Cerebellar cortex (tissue), 1 donor: ENCODE measurements at regions not wholly inside any gene's neighbourhood (a gene's known extent, or its start where the extent isn't known, plus 50 kb on each side); places are given as distances from the start of the nearest gene placed in this dataset.
"Not testable (repeated sequence)": the region's sequence is repeated elsewhere in the genome, so short reads cannot be mapped to it uniquely, and the experiment has no call there.

ENCODE experiments used
- DNase-seq: peaks from one replicate; pipeline ENCODE4 v3.0.0-alpha.2; 2015; ENCODE audit warnings: low spot score

DNA sequence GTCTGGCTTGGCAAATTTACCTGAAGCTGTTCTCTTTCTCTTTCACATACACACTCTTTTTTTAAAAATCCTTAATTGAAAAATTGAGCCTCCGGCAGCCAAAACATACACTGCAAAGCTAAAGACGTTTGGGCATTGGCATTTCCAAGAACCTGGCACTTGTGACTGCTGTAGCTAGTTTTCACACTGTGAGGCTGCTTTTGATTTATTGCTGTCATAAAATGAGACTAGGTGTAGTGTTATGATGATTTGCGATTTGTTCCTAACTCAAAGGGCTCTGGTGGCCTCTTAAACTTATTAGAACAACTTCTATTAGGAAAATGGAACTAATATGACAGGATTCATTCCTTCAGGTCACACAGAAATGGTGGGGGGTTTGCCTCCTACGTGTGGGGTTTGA is 377.1 kb upstream of the FAR2 start:
- DNase-seq, result no peak

DNA sequence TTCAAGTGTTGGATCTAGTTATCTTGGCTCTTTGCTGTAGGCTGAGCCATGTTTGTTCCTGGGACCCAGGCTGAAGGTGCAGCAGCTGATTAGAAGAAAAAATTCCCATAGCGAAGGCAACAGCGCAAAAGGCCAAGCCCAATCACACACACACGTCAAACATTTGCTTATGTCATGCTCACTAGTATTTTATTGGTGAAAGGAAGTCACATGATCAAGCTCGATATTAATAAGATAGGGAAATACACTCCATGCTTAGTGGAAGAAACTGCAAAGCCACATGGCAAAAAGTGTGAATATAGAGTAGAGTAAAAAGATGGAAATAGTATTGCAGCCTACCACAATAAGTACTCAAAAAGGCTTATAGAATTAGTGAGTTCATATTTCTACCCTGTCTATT is 373.5 kb upstream of the FAR2 start:
- no peak for DNase-seq

DNA sequence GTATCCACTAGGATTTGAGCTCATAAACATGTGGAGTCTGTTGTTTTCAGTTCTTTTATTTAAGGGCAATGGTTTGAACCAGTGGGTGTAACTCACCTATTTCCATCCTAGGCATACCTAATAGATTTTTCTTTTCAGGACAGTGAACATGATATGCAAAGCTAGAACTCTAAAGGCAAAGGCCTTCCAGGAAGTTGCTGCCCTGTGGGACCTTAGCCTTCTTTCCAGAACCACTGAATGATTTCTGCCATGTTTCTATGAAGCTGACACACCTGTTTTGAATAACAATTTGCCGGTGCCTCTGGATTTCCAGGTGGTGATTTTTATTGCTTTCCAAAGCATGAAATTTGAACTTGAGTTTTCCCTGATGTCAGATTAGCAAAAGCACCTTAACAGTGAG is 372.9 kb upstream of the FAR2 start:
- no peak for DNase-seq

DNA sequence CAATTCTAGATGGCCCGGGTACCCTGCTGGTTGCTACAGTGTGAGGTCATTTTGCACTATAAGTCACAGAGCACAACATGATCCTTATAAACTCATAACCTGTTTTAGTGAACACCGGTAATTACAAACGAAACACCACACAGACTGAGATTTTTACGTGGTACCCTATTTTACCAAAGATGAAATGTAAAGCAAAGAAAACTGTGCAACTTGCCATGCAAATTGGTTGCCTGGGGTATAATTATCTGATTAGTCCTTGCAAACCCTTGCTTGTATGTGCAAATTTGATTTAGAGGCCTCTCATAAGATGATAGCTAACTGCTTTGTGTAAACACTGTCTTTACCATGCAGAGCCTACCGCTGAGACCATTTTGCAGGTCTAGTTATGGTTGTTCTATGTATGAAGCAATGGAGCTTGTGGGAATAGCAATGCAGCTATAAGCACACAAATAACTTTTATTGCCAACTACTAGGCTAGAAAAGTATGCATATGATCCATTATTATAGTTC is 372.1 kb upstream of the FAR2 start:
- DNase-seq, result no peak

DNA sequence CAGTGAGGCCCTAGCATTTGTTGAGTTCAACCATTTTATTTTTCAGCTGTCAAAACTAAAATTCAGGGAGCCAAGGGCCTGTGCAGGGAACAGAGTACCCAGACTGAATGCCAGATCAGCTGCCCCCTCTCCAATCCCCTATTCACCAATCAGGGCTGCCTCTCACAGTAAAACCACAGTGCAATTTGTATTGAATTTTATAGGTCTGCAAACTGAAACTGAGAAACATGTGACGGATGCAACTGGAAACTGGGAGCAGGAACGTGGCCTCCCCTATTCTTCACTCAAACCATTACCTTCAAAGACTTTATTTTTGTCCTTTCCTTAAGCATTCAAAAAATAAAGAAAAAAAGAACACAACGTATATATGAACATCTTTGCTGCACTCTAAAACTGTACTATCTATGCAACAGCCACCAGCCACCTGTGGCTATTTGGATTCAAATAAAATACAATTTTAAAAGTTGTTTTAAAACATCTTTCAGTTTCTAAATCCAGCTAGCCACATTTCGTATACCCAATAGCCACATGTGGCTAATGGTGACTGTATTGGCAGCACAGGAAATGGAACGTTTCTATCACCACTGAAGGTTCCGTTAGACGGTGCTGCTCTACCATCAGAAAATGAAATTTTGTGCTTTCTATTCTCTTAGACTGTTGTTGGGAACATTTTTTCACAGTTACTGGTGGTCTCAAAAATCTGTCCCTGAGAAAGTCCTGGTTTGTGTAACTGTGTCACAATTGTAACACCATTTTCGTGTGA is 371.3 kb upstream of the FAR2 start:
- no peak for DNase-seq

DNA sequence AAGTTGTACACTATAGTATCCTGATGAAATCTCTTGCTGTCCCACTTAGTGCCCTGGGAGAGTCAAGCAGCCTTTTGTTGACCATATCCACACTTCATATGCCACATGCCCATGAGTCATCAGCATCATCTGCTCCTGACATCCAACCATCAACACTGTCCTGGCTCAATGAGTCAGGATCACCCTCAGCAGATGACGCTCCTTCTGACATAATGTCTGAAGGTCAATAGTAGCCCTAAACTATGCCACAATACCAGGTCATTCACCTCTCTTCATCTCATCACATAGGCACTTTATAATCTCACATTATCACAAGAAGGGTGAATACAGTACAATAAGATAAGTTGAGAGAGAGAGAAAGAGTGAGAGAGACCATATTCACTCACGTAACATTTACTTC is 369.0 kb upstream of the FAR2 start:
- no peak for DNase-seq

DNA sequence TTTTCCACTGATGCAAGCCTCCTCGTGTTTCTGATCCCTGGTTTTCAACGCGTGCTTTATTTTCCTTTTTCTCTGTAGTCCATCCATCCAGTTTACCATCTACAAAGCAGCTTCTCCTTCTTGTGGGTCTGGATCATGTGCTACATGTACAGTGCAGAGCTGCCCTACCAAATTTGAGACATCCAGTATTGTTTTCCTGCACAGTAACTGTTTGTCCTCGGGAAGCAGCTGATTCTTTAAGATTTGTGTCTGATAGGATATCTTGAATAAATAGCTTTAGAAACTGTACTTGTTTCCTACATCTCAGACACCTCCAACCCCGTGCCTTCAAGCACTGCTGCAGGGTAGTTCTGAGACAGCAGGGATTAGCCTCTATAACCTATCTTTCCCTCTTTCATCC is 368.1 kb upstream of the FAR2 start:
- no peak for DNase-seq

DNA sequence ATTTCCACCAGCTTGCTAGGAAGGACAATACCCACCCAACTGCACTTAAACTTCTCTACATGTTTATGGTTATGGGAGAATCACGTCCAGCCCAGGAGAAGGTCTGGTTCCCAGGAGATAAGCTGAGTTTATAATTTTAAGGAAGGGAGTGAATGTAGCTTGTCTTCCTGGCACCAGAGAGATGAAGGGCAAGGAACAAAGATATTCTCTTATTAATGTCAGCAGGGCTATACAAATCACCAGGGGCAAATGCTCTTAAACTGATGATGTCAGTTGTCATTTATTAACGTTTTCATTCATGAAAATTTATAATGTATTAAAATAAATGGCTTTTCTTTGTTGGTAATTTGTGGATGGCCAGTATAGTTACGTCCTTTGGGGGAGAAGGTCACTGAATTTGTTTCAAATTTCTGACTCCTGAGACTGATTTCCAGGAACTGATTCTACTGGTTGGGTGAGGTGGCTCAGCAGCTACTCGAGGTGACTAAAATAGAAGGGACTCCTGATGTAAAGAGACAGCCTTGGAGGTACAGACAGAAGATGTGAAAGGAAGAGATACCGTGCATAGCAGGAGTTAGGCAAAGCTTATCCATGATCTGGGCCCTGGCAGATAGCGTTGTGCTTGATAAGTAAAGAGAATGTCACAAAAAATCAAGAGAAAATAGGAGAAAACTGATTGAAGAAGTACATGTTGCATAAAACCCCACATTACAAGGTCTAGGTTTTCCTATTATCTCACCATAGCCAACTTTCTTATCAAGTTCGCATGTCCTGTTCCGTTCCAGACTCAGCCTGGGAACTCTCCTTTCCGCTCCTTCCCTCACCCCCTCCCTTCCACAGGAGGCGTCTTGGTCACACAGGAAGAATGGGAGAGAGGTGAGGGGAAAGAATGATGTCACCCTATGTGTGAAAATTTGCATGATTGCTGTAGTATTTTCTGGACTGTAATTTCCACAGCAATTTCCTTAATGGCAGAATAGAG is 367.1 kb upstream of the FAR2 start:
- no peak for DNase-seq

DNA sequence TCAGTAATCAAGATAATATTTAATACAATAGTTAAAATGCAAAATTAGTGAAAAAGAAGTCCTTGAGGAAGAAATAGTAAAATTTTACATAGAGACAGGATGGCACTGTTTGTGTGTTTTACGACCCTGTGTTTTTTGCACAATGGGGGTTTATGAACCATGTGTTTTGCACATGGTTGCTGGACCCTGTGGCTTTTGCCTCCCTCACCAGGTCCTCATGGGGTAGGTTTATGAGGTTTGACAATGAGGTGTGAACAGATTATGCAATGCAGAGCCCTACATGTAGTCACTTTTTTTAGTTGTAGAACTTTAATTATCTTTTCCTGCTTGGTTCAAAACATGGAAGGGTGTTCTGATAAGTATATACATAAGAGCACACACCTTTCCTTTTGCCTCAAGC is 366.3 kb upstream of the FAR2 start:
- no peak for DNase-seq

DNA sequence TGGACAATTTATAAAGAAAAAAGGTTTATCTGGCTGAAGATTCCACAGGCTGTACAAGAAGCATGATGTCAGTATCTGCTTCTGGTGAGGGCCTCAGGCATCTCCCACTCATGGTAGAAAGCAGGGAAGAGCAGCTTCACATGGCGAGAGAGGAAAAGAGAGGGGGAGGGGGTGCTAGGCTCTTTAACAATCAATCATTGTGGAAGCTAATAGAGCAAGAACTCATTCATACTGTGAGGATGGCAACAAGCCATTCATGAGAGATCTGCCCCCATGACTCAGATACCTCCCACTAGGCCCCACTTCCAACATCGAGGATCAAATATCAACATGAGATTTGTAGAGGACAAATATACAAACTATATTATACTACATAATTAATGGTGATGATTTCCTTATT is 361.9 kb upstream of the FAR2 start:
- DNase-seq, result no peak

DNA sequence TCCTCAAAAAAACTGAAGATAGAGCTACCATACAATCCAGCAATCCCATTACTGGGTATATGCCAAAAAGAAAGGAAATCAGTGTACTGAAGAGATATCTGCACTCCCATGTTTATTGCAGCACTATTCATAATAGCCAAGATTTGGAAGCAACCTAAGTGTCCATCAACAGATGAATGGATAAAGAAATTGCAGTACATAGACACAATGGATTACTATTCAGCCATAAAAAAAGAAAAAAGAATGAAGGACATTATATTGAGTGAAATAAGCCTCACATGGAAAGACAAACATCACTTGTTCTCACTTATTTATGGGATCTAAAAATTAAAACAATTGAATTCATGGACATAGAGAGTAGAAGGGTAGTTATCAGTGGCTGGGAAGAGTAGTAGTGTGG is 360.8 kb upstream of the FAR2 start:
- DNase-seq, result not testable (repeated sequence)

DNA sequence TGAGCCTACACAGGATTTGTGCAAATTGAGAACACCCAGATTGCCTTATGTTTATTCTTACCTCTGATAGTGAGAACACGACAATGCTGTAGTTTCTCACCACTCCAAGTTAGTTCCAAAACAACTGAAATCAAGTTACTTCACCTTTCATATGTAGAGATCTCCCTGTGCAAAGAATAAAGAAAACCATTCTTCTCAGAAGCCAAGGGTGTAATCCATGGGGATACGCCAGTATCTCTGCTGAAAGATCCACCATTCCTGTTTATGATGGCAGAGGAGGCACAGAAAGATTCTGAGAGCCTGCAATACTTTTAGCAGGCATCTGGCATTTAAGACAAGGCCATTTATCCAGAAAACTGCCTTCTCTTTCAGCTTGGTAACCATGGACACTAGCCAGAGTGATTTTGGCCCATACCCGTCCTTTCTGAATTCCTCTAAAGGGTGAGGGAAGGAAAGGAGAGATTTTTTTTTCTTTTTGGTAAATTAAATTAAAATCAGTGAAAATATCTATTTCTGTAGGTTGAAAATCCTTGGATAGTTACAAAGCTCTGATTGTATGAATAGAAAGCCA is 355.4 kb upstream of the FAR2 start:
- peak; percentile 16 for DNase-seq

DNA sequence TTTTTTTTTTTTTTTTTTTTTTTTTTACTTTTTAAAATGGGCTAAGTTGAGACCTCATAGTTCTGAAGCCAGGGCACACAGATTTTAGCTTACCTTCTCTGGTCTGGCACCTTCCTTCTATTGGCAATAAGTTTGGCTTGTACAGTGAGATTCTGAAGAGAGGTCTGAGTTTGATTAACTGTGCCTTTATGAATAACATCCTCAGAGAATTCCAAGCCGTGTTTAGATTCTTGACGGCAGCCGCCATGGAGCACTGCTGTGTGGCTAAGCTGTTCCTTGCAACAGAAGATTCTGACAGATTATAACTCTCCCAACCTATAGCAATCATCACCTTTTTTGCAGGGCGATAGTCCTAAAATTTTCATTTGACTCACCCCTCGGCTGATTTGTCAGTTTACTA is 354.9 kb upstream of the FAR2 start:
- no peak for DNase-seq

DNA sequence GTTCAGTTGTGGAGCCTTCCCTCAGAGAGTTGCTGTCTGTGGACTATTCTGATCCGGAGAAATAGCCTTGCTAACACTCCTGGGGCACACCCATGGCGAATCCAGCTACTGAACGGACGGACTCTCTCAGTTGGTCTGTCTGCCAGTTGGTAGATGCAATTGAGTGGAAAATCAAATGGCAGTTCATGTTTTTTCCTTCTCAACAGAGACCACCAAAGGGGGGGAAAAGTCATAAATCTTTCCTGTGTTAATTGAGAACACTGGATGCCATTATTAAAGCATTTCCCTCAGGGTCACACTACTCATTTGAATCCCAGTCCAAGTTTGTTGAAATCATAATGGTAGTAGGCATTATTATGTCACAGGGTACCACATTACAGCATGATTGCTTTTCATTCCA is 354.3 kb upstream of the FAR2 start:
- DNase-seq, result no peak

DNA sequence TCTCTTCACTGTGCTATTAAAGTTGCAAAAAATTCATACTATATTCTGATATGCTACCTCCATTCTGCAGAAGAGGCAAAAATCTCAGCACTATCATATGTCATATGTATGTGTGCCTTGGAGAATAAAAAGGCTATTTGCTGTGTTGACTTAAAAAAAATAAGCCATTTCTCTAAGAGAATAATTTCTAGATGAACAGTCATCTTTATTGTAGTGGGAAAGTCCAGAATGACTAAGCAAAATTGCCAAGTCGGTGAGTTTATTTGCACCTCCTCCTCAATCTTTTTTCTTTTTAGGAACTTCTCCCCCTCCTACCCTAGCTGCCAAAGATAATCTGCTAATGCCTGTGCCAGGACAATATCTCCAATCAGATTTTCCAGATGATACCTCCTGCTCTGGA is 353.8 kb upstream of the FAR2 start:
- no peak for DNase-seq

DNA sequence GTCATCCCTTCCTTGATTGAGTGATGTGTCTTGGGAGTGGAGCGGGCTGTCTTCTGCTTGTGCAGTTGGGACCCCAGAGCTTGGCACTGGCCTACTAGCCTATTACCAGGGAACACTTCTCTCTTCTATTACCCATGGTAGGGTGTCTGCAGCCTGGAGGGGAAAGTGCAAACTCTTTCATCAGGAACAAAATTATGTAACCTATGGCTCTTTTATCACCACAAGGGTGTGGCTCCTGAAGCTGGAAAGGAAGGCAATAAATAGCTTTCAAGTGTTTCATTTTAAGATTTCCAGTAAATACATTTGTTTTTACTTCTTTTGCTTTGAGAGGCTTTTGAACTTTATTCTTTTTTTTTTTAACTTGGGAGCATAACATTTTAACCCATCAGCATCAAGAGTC is 349.7 kb upstream of the FAR2 start:
- no peak for DNase-seq

DNA sequence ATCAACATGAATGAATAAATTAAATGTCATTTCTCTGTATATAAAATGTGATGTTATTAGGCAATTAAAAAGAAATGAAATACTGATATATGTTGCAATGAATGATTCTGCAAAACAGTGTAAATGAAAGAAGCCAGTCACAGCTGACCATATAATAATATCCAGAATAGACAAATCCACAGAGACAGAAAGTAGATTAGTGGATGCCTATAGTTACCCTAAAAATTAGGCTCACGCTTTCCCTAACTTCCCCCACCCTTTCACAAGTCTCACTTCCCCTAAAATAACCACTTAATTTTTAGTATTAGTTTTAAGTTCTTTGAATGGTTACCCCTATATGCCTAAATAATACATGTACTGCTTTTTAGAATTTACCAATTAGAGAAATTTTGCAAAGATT is 348.9 kb upstream of the FAR2 start:
- no peak for DNase-seq

DNA sequence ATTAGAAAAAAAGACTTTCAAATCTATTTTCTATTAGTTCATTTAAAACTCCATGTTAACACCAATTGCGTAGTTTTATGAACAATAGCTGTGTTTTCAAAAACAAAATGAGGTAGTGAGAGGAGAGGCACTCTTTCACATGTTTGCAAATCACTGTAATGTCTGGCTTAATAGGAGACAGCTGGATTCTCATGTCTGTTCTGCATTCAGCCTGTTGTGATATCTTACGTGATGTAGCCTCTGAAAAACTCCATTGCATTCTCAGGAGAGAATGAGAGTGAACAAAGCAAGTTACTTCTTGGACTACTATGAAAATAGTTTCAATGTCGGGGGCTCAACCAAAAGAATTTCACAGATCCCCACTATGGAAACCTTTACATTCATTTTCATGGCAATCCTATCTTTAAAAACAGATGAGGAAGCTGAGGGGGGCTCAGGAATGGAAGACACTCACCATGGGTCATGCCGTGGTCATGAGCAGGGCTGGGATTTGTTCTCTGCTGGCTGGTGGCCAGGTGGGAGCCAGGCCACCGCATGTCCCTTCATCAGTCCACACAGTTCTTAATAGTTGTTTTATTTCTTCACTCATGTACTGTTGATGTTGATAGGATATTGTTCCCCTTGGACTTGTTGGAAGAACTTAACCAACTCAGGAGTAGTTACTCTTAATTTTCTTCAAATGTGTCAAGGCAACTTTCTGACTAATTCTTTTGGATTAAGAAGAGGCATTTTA is 346.2 kb upstream of the FAR2 start:
- DNase-seq, result no peak

DNA sequence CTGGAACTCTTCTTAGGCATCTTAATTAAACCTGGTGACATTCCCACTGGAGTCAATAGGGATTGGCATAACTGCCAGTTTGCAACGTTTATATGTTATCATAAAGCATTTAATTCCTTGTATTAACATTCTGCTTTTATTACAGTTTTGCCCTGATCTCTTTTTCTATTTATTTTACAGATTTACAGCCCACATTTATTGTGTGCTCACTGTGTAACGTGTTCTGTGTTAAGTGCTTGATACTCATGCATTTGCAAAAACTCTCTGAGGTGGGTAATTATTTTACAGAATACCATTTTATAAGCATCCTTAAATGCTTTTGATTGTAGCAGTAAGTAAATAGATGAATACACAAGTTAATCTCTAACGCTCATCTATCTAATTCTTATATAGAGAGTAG is 341.5 kb upstream of the FAR2 start:
- DNase-seq, result no peak

DNA sequence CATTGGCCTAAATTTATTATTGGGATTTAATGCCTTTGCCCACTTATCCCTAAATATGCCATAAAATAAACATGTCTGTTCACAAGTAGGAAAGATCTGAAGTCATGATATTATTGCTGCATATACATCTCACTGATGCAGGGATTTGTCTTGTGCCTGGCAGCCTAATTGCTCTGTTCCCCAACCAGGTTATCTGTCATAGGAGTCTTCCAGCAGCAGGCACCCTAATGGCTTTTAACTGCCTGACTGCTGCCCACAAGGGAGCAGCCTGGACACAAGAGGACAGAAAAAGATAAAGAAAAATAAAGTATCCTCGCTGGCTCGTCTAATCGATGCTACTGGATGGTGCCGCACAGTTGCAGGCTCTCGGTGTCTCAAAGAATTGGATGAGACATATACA is 337.6 kb upstream of the FAR2 start:
- DNase-seq, result no peak

DNA sequence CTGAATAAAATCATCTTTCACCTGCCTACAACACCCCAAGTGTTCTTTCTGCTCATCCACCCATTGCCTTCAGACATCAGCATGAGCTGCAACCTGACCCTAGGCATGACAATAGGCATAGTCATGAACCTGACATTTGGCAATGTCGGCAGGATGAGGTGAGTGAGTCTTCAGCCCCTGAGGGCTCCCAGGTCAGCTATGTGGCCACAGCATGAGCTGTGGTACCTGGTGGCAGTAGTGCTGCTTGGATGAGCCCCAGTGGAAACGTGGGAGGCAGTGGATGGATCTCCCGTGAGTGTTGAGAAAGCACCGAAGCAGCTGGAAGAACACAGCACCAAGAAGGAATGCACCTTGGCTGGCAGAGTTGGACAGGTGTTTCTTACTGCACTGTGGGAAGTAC is 334.8 kb upstream of the FAR2 start:
- DNase-seq, result no peak

DNA sequence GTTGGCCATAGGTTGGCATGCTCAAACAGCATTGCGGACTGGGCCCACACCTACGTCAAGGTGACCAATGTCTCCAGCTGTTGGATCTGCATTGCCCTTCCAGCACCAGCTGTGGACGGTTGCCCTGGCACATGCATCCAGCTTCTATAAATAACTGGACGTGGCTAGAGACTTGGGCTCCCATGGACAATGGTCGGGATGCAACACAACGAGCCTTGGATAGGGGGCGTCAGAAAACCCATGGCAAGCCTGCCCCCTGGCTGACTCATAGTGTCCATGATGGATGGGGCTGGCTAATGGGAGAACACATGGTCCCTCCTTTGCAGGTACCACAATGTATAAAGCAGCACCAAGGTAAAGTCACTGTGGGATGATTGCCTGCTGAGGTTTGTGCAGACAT is 331.6 kb upstream of the FAR2 start:
- no peak for DNase-seq
